ENCODE measurements at regions not wholly inside any gene's neighbourhood (a gene's known extent, or its start where the extent isn't known, plus 50 kb on each side); places are given as distances from the start of the nearest gene placed in this dataset.

DNA sequence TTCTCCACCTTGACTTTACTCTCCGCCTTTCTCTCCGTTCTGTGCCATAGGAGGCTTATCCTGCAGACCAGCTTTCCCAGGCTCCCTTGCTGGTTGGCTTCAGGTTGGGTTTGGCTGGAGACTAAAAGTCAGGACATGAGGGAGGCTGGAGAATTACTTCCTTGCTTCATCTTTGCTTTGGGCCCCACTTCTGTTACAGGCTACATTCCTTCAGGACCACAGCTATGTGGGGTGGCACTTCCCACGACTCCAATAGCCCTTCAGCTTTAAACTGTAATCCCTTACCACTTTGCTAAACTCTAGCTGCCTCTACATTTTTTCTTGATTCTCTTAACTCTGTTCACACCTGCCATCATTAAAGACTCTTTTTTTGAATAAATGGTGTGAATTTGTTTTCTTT lies 186.7 kb upstream of the NR4A3 start (continued):
- TF ChIP-seq, protein P1, sequence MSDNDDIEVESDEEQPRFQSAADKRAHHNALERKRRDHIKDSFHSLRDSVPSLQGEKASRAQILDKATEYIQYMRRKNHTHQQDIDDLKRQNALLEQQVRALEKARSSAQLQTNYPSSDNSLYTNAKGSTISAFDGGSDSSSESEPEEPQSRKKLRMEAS (IDR thresholded peaks at IDR 0.05) = no peak
- no peak for TF ChIP-seq ASH2L (IDR thresholded peaks at IDR 0.05; ENCODE audit: low read length)
- TF ChIP-seq SIX5 (IDR thresholded peaks at IDR 0.05; ENCODE audit: low read depth, low read length) = no peak
